A549 (cell line): ENCODE measurements at regions not wholly inside any gene's neighbourhood (a gene's known extent, or its start where the extent isn't known, plus 50 kb on each side); places are given as distances from the start of the nearest gene placed in this dataset.

Experiments used
- ATAC-seq, 2 experiments: fragments of 200-7000 bp in 1 of 2; fragments of >200 bp in 1 of 2; cut with Nextera tagmentation in 1 of 2; cut with Tn5 transposase in 1 of 2; 3 replicates each; pipeline versions ENCODE4 v1.8.0 to v1.9.1; 2018 to 2020; ENCODE audit warnings: mild to moderate bottlenecking in 1 of 2, moderate library complexity in 1 of 2
- CTCF ChIA-PET: fragments of 300-600 bp; sonication (Branson Sonifier 250); formaldehyde crosslinking; extraction: SDS; loops from one replicate; lab custom pipeline; 2021; ENCODE audit warnings: antibody characterized with exemption, inconsistent platforms; lab: Yijun Ruan, JAX
- POLR2A ChIA-PET: fragments of 350-600 bp; formaldehyde crosslinking; extraction: SDS; loops from one replicate; lab custom pipeline; 2021; ENCODE audit warnings: antibody characterized with exemption, inconsistent platforms; lab: Yijun Ruan, JAX
- DNase-seq, 2 experiments: peaks; one replicate each; pipeline versions ENCODE4 v3.0.0 to v3.0.0-alpha.2; 2011 to 2016; ENCODE audit warnings: low read depth in 1 of 2, low spot score in 1 of 2
- FAIRE-seq: peaks from 2 replicates; lab custom pipeline; 2011; peaks lifted over from hg19 to GRCh38; lab: Jason Lieb, UNC
- H3K27ac ChIP-seq, 2 experiments: fragments of >200 bp; sonication (Bioruptor Twin); formaldehyde crosslinking; 3 replicates each; pipeline ENCODE4 v1.5.1; 2016 to 2017
- H3K4me1 ChIP-seq: fragments of >200 bp; sonication (Bioruptor Twin); formaldehyde crosslinking; 3 replicates; pipeline ENCODE4 v1.6.1; 2016
- H3K4me2 ChIP-seq: fragments of >200 bp; sonication (Bioruptor Twin); formaldehyde crosslinking; 3 replicates; pipeline ENCODE4 v1.6.1; 2016
- H3K4me3 ChIP-seq: fragments of >200 bp; sonication (Bioruptor Twin); formaldehyde crosslinking; 3 replicates; pipeline ENCODE4 v1.5.1; 2016
- H3K9me3 ChIP-seq: fragments of >200 bp; sonication (Bioruptor Twin); formaldehyde crosslinking; 3 replicates; pipeline ENCODE4 v1.6.1; 2016
- BHLHE40 ChIP-seq: IDR thresholded peaks from 2 replicates; pipeline ENCODE4 v1.6.1; 2012; ENCODE audit warnings: low read depth, low read length, inconsistent platforms
- CEBPB ChIP-seq, 2 experiments: fragments of >200 bp in 1 of 2; sonication (Bioruptor Twin) in 1 of 2; formaldehyde crosslinking in 1 of 2; IDR thresholded peaks; 2 replicates each; pipeline ENCODE4 v1.6.1; 2012 to 2016
- CHD4 ChIP-seq: fragments of 200-600 bp; sonication (generic); IDR thresholded peaks from 2 replicates; pipeline ENCODE4 v1.6.1; 2016; ENCODE audit warnings: antibody characterized with exemption, mild to moderate bottlenecking, borderline replicate concordance
- CTCF ChIP-seq: fragments of >200 bp; sonication (Bioruptor Twin); formaldehyde crosslinking; IDR thresholded peaks from 3 replicates; pipeline ENCODE4 v1.5.1; 2016
- EHF ChIP-seq: fragments of 250-450 bp; sonication (Bioruptor Pico); IDR thresholded peaks from 2 replicates; pipeline ENCODE4 v1.5.0; 2020; ENCODE audit warnings: mild to moderate bottlenecking
- EHMT2 ChIP-seq: fragments of 200-600 bp; sonication (generic); IDR thresholded peaks from 2 replicates; pipeline ENCODE4 v1.6.1; 2016; ENCODE audit warnings: antibody characterized with exemption, low read depth, mild to moderate bottlenecking, moderate library complexity
- FOXS1 ChIP-seq: fragments of 250-450 bp; sonication (Bioruptor Pico); IDR thresholded peaks from 2 replicates; pipeline ENCODE4 v1.5.0; 2020; ENCODE audit warnings: mild to moderate bottlenecking, moderate library complexity
- GATA3 ChIP-seq: IDR thresholded peaks from 2 replicates; pipeline ENCODE4 v1.6.1; 2012; ENCODE audit warnings: borderline replicate concordance
- HDAC2 ChIP-seq: fragments of 200-600 bp; sonication (generic); IDR thresholded peaks from 2 replicates; pipeline ENCODE4 v1.6.1; 2016
- HMGXB4 ChIP-seq: fragments of 250-450 bp; sonication (Bioruptor Pico); IDR thresholded peaks from 2 replicates; pipeline ENCODE4 v1.5.0; 2021; ENCODE audit warnings: mild to moderate bottlenecking, moderate library complexity, borderline replicate concordance
- MAX ChIP-seq: IDR thresholded peaks from 2 replicates; pipeline ENCODE4 v1.6.1; 2012
- NFE2L2 ChIP-seq: fragments of 150-350 bp; conservative IDR thresholded peaks from 2 replicates; pipeline ENCODE4 v1.6.1; 2014; ENCODE audit warnings: low read length
- NR3C1 ChIP-seq: fragments of >200 bp; sonication (Bioruptor Twin); formaldehyde crosslinking; IDR thresholded peaks from 3 replicates; pipeline ENCODE4 v1.6.1; 2017
- PBX3 ChIP-seq: IDR thresholded peaks from 2 replicates; pipeline ENCODE4 v1.6.1; 2012
- POLR2AphosphoS2 ChIP-seq: conservative IDR thresholded peaks from 2 replicates; pipeline ENCODE4 v1.6.1; 2012; ENCODE audit warnings: low read length, improper control_type of control experiment, inconsistent platforms
- RCOR1 ChIP-seq: fragments of 150-350 bp; IDR thresholded peaks from 2 replicates; pipeline ENCODE4 v1.6.1; 2014; ENCODE audit warnings: antibody characterized with exemption, low read length, low read depth
- REST ChIP-seq: fragments of 200-600 bp; sonication (generic); IDR thresholded peaks from 2 replicates; pipeline ENCODE4 v1.6.1; 2016; ENCODE audit warnings: antibody characterized with exemption, mild to moderate bottlenecking, moderate library complexity
- RFX5 ChIP-seq: fragments of 450-650 bp; IDR thresholded peaks from 2 replicates; pipeline ENCODE4 v1.7.1; 2014; ENCODE audit warnings: antibody characterized with exemption, mild to moderate bottlenecking, moderate library complexity
- SMC3 ChIP-seq: fragments of >200 bp; sonication (Bioruptor Twin); formaldehyde crosslinking; IDR thresholded peaks from 3 replicates; pipeline ENCODE4 v1.6.1; 2018; ENCODE audit warnings: inconsistent platforms
- TFCP2L1 ChIP-seq: fragments of 250-450 bp; sonication (Bioruptor Pico); IDR thresholded peaks from 2 replicates; pipeline ENCODE4 v1.5.0; 2021; ENCODE audit warnings: mild to moderate bottlenecking
- TP53 ChIP-seq: fragments of 250-450 bp; sonication (Bioruptor Pico); IDR thresholded peaks from 2 replicates; pipeline ENCODE4 v1.5.0; 2021; ENCODE audit warnings: mild to moderate bottlenecking, moderate library complexity
- ZC3H11A ChIP-seq: fragments of 450-650 bp; IDR thresholded peaks from 2 replicates; pipeline ENCODE4 v1.6.1; 2014; ENCODE audit warnings: antibody characterized with exemption, mild to moderate bottlenecking
- ZFP36 ChIP-seq: fragments of 450-650 bp; IDR thresholded peaks from 2 replicates; pipeline ENCODE4 v1.6.1; 2014; ENCODE audit warnings: borderline replicate concordance; ENCODE audit not compliant: partially characterized antibody
- ZSCAN20 ChIP-seq: fragments of 250-450 bp; sonication (Bioruptor Pico); IDR thresholded peaks from 2 replicates; pipeline ENCODE4 v1.8.0; 2022; ENCODE audit warnings: mild to moderate bottlenecking, moderate library complexity
- WGBS: methylation state at CpG from one replicate; pipeline ENCODE4 v1.1.6; 2017; ENCODE audit errors: missing lambda C conversion rate; 5-methylcytosine and 5-hydroxymethylcytosine counted together

GRCh38 chr4:177582992-177583391 is 140.8 kb upstream of the AGA start:
- H3K4me2 ChIP-seq, result no peak overlapping the region
- FAIRE-seq, result no peak
- no peak for ATAC-seq
- TF ChIP-seq EHF, result no peak
- TF ChIP-seq REST, result no peak
- no peak for TF ChIP-seq HMGXB4
- no peak for TF ChIP-seq RCOR1
- TF ChIP-seq NFE2L2, result no peak
- TF ChIP-seq MAX, result no peak
- TF ChIP-seq TFCP2L1 (CRISPR knock-in tag), result no peak
- TF ChIP-seq EHMT2, result no peak
- no peak for TF ChIP-seq ZFP36
- TF ChIP-seq TP53, result no peak
- no peak for TF ChIP-seq CTCF
- TF ChIP-seq ZC3H11A, result no peak
- no peak for TF ChIP-seq SMC3
- no peak for TF ChIP-seq HDAC2
- DNase-seq, result no peak
- ChIA-PET CTCF (no interaction called here), POLR2A (no interaction called here)
- no peak overlapping the region for H3K4me3 ChIP-seq
- H3K9me3 ChIP-seq, result no peaks in the 10 kb centered on the region
- no peaks in the 10 kb centered on the region for H3K4me1 ChIP-seq
- H3K27ac ChIP-seq, result no peak overlapping the region

- ATAC-seq, result no peak
- Histone ChIP-seq H3K4me2 (no peak overlapping the region), H3K27ac (no peak overlapping the region), H3K4me1 (no peaks in the 10 kb centered on the region), H3K9me3 (no peaks in the 10 kb centered on the region), H3K4me3 (no peak overlapping the region)
- ChIA-PET POLR2A (no interaction called here), CTCF (no interaction called here)
- DNase-seq, result no peak
- WGBS, result 94% methylated on average over 2 of the region's 2 CpGs
- TF ChIP-seq ZC3H11A, result no peak
- TF ChIP-seq RCOR1, result no peak
- no peak for TF ChIP-seq NFE2L2
- TF ChIP-seq FOXS1 (CRISPR knock-in tag), result no peak
- no peak for FAIRE-seq
These were observed 145.8 kb upstream of the AGA start for GRCh38 chr4:177587989-177588388.

GRCh38 chr4:177595386-177595785 is 153.1 kb upstream of the AGA start:
- CTCF ChIA-PET, result no interaction called here
- 83% methylated on average over 2 of the region's 2 CpGs for WGBS
- Histone ChIP-seq H3K9me3 (no peaks in the 10 kb centered on the region), H3K4me1 (peaks cover 11% of the 10 kb centered on the region), H3K4me2 (no peak overlapping the region), H3K4me3 (no peak overlapping the region), H3K27ac (no peak overlapping the region)
- no peak for DNase-seq
- POLR2A ChIA-PET, result no interaction called here
- no peak for TF ChIP-seq CHD4
- no peak for TF ChIP-seq NR3C1
- TF ChIP-seq GATA3, result no peak
- no peak for TF ChIP-seq TP53
- no peak for TF ChIP-seq ZSCAN20
- TF ChIP-seq POLR2AphosphoS2, result no peak
- no peak for TF ChIP-seq RFX5
- no peak for TF ChIP-seq REST
- TF ChIP-seq BHLHE40, result no peak
- TF ChIP-seq CEBPB (IDR thresholded peaks at IDR 0.05), result no peak
- TF ChIP-seq PBX3, result no peak
- ATAC-seq, result no peak
- FAIRE-seq, result no peak
